Heart right ventricle (tissue), 16 donors: ENCODE measurements at regions not wholly inside any gene's neighbourhood (a gene's known extent, or its start where the extent isn't known, plus 50 kb on each side); places are given as distances from the start of the nearest gene placed in this dataset.

Experiments used
- ATAC-seq, 8 donors: fragments of 200-7000 bp; cut with Tn5 transposase; one replicate each; pipeline ENCODE4 v1.9.1; 2020; ENCODE audit warnings: mild to moderate bottlenecking in 8 of 8, moderate library complexity in 8 of 8, moderate number of reproducible peaks in 1 of 8
- DNase-seq, 2 donors: peaks; one replicate each; pipeline ENCODE4 v3.0.0-alpha.2; 2020
- H3K27ac ChIP-seq, 10 donors: fragments of 200-600 bp; sonication (generic) in 2 of 10; one replicate each; pipeline versions ENCODE4 v1.5.0 to v1.8.0; 2020 to 2022; ENCODE audit warnings: mild to moderate bottlenecking in 3 of 10
- H3K27me3 ChIP-seq, 7 donors: fragments of 200-600 bp; one replicate each; pipeline ENCODE4 v1.8.0; 2021 to 2022; ENCODE audit warnings: mild to moderate bottlenecking in 2 of 7
- H3K36me3 ChIP-seq, 9 donors: fragments of 200-600 bp; sonication (generic) in 1 of 9; one replicate each; pipeline versions ENCODE4 v1.5.0 to v1.8.0; 2020 to 2022; ENCODE audit warnings: mild to moderate bottlenecking in 2 of 9
- H3K4me1 ChIP-seq, 9 donors: fragments of 200-600 bp; sonication (generic) in 1 of 9; one replicate each; pipeline versions ENCODE4 v1.5.0 to v1.8.0; 2020 to 2022; ENCODE audit warnings: mild to moderate bottlenecking in 4 of 9
- H3K4me3 ChIP-seq, 10 donors: fragments of 200-600 bp; sonication (generic) in 2 of 10; one replicate each; pipeline versions ENCODE4 v1.5.0 to v1.8.0; 2020 to 2022; ENCODE audit warnings: mild to moderate bottlenecking in 7 of 10, moderate library complexity in 2 of 10
- H3K9me3 ChIP-seq, 11 donors: fragments of 200-600 bp in 10 of 11; sonication (generic) in 2 of 11; one replicate each; pipeline versions ENCODE4 v1.5.0 to v1.8.0; 2013 to 2022; ENCODE audit warnings: mild to moderate bottlenecking in 2 of 11, control low read depth in 1 of 11, moderate library complexity in 1 of 11
- WGBS, 2 donors: extraction: QIAGEN DNeasy Blood & Tissue Kit; methylation state at CpG; one replicate each; pipeline ENCODE4 v1.1.7; 2013; ENCODE audit warnings: inconsistent platforms in 1 of 2; 5-methylcytosine and 5-hydroxymethylcytosine counted together
- intact Hi-C, 10 donors: fragments of 100-400 bp; cut with DNase I; formaldehyde crosslinking; loops; one replicate each; pipeline versions ENCODE4 v1.11.1 to v1.14.2; 2022
- TF ChIP-seq, protein P1 (sequence below), 9 donors: fragments of 200-600 bp; sonication (generic) in 2 of 9; IDR thresholded peaks; one replicate each; pipeline versions ENCODE4 v1.5.0 to v1.8.0; 2021 to 2022; ENCODE audit warnings: antibody characterized with exemption in 9 of 9, mild to moderate bottlenecking in 5 of 9, moderate library complexity in 1 of 9
- donor health status: Arrhythmogenic right ventricular cardiomyopathy.
- donor health status: ischemic (EF 13 %, LVEDD 7.1; RV severe dilation, severe dysfunction).
- donor health status: healthy with polysubstance abuse.
- donor health status: DM: no; HTN: yes; CAD: no.
- donor health status: DM: no; HTN: no; CAD: no.
- donor health status: ischemic (EF 25% LVEDD 6.9; RV normal size, moderate dysfunction).
- donor health status: ischemic (EF 25% LVEDD 5.7; RV mildly dilated, moderate dysfunction).
- donor health status: healthy.
- donor health status: DM: yes; HTN: yes; CAD: no.
- donor health status: Ischemic cardiomyopathy.
- donor health status: ischemic (EF 35%, LVEDD 5.7; RV mildly dilated, moderate dysfunction).
- donor health status: nonischemic (EF 11% LVEDD 7.7; RV severe dilation, severe dysfunction).
- donor health status: DM: yes; HTN: yes; CAD: no.
- donor health status: PGD.
- donor health status: ischemic (EF 29% LVEDD 5.4; RV normal size, mild dysfunction).
- donor health status: nonischemic (EF 23%, LVEDD 6.1; RV moderate dilation, normal function).

GRCh38 chrX:30156880-30157560 lies 58.3 kb upstream of the MAGEB2 start:
- DNase-seq, result no peak
- Histone ChIP-seq H3K4me3 (no peak overlapping the region), H3K27ac (no peak overlapping the region), H3K9me3 (no peaks in the 10 kb centered on the region), H3K36me3 (no peaks in the 10 kb centered on the region), H3K4me1 (no peaks in the 10 kb centered on the region), H3K27me3 (peaks cover 0 to 15% (median 0%) of the 10 kb centered on the region in 7 donors)
- TF ChIP-seq, protein P1, sequence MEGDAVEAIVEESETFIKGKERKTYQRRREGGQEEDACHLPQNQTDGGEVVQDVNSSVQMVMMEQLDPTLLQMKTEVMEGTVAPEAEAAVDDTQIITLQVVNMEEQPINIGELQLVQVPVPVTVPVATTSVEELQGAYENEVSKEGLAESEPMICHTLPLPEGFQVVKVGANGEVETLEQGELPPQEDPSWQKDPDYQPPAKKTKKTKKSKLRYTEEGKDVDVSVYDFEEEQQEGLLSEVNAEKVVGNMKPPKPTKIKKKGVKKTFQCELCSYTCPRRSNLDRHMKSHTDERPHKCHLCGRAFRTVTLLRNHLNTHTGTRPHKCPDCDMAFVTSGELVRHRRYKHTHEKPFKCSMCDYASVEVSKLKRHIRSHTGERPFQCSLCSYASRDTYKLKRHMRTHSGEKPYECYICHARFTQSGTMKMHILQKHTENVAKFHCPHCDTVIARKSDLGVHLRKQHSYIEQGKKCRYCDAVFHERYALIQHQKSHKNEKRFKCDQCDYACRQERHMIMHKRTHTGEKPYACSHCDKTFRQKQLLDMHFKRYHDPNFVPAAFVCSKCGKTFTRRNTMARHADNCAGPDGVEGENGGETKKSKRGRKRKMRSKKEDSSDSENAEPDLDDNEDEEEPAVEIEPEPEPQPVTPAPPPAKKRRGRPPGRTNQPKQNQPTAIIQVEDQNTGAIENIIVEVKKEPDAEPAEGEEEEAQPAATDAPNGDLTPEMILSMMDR (IDR thresholded peaks at IDR 0.05), result no peak
- 51 to 61% methylated on average over 4 of the region's 4 CpGs for WGBS, 2 donors
- no peak for ATAC-seq
- intact Hi-C loops, result no loop called here

- WGBS, 2 donors, result 65 to 77% methylated on average over 3 of the region's 3 CpGs
Measured at GRCh38 chrX:30161043-30161442, 54.3 kb upstream of the MAGEB2 start.

More at GRCh38 chrX:30161043-30161442, 54.3 kb upstream of the MAGEB2 start:
- H3K9me3 ChIP-seq, result no peaks in the 10 kb centered on the region
- intact Hi-C loops, result no loop called here
- H3K36me3 ChIP-seq, result no peaks in the 10 kb centered on the region
- TF ChIP-seq, protein P1 (IDR thresholded peaks at IDR 0.05), result no peak
- no peak overlapping the region for H3K27ac ChIP-seq
- peaks cover 0 to 15% (median 0%) of the 10 kb centered on the region in 7 donors for H3K27me3 ChIP-seq
- ATAC-seq (no peak), DNase-seq (no peak)
- H3K4me1 ChIP-seq, result no peaks in the 10 kb centered on the region
- H3K4me3 ChIP-seq, result no peak overlapping the region
